Fibroblast of lung (primary cell): ENCODE measurements at regions not wholly inside any gene's neighbourhood (a gene's known extent, or its start where the extent isn't known, plus 50 kb on each side); places are given as distances from the start of the nearest gene placed in this dataset.

Experiments used
- DNase-seq, 2 donors: peaks; one replicate each; pipeline versions ENCODE4 v3.0.0 to v3.0.0-alpha.2; 2010; ENCODE audit warnings: low read depth in 2 of 2
- H2AFZ ChIP-seq: 2 replicates; pipeline ENCODE4 v1.5.1; 2012; ENCODE audit warnings: low read length, control low read depth, inconsistent platforms
- H3K27ac ChIP-seq: 2 replicates; pipeline ENCODE4 v1.5.1; 2011; ENCODE audit warnings: low read length, control low read depth; ENCODE audit not compliant: insufficient read depth
- H3K27me3 ChIP-seq: 2 replicates; pipeline ENCODE4 v1.5.1; 2011; ENCODE audit warnings: mild to moderate bottlenecking, low read length; ENCODE audit not compliant: control insufficient read depth, insufficient read depth
- H3K36me3 ChIP-seq: 2 replicates; pipeline ENCODE4 v1.5.1; 2011; ENCODE audit warnings: low read length; ENCODE audit not compliant: control insufficient read depth, insufficient read depth
- H3K4me1 ChIP-seq: 2 replicates; pipeline ENCODE4 v1.5.1; 2011; ENCODE audit warnings: low read length; ENCODE audit not compliant: control insufficient read depth, insufficient read depth; ENCODE audit errors: extremely low read depth
- H3K4me2 ChIP-seq: 2 replicates; pipeline ENCODE4 v1.5.1; 2011; ENCODE audit warnings: low read length, control low read depth; ENCODE audit not compliant: insufficient read depth; ENCODE audit errors: extremely low read depth
- H3K4me3 ChIP-seq, 4 experiments: fragments of 200-600 bp in 1 of 4; sonication (generic) in 1 of 4; replicated peaks in 1 of 4; 2 replicates each; pipeline ENCODE4 v1.5.1; 2011 to 2016; ENCODE audit warnings: low read length in 4 of 4, low read depth in 3 of 4, mild to moderate bottlenecking in 3 of 4, control low read depth in 2 of 4, inconsistent platforms in 1 of 4, mixed read lengths in 1 of 4; ENCODE audit not compliant: insufficient read depth in 1 of 4; ENCODE audit errors: control extremely low read depth in 1 of 4
- H3K79me2 ChIP-seq: 2 replicates; pipeline ENCODE4 v1.5.1; 2012; ENCODE audit warnings: mild to moderate bottlenecking, low read length, inconsistent platforms; ENCODE audit not compliant: control insufficient read depth, insufficient read depth
- H3K9ac ChIP-seq: 2 replicates; pipeline ENCODE4 v1.5.1; 2011; ENCODE audit warnings: mild to moderate bottlenecking, low read length, control low read depth; ENCODE audit not compliant: insufficient read depth
- H3K9me3 ChIP-seq: 2 replicates; pipeline ENCODE4 v1.5.1; 2012; ENCODE audit warnings: low read depth, low read length; ENCODE audit not compliant: control insufficient read depth, insufficient read depth
- H4K20me1 ChIP-seq: 2 replicates; pipeline ENCODE4 v1.5.1; 2011; ENCODE audit warnings: low read length; ENCODE audit not compliant: control insufficient read depth, insufficient read depth; ENCODE audit errors: extremely low read depth
- EZH2 ChIP-seq: IDR thresholded peaks from 2 replicates; pipeline ENCODE4 v1.5.1; 2012; ENCODE audit warnings: low read length, control low read depth, mild to moderate bottlenecking; ENCODE audit errors: missing control alignments
- TF ChIP-seq, protein P1 (sequence below), 2 donors: IDR thresholded peaks in 1 of 2; conservative IDR thresholded peaks in 1 of 2; 1 replicate in 1 of 2; 2 replicates in 1 of 2; pipeline ENCODE4 v1.5.1; 2011 to 2012; ENCODE audit warnings: low read length in 2 of 2, control low read depth in 1 of 2, inconsistent platforms in 1 of 2, low read depth in 1 of 2, mild to moderate bottlenecking in 1 of 2

DNA sequence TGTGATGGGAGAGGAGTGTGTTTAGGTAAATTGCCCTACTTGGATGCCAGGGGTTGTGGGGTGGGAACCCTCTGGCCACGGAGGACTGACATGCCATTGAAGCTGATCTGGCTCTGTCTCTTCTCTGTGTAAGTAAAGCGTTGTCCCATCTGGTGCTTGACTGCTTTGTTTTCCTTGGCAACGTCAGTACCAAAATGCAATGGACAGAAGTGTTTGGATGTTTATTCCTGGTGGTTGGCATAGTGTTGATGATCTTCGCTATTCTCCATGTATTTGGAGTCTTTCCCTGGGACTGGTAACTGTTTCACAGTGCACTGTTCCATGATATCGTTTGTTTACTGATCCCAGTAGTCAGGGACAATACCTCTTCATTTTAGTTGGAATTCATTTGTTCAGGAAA is 130.5 kb upstream of the MCTP2 start:
- H3K4me3 ChIP-seq = no peak overlapping the region
- no peaks in the 10 kb centered on the region for H3K36me3 ChIP-seq
- H3K79me2 ChIP-seq = no peaks in the 10 kb centered on the region
- no peak overlapping the region for H2AFZ ChIP-seq
- no peak overlapping the region for H3K4me2 ChIP-seq
- no peak for TF ChIP-seq EZH2
- TF ChIP-seq, protein P1, sequence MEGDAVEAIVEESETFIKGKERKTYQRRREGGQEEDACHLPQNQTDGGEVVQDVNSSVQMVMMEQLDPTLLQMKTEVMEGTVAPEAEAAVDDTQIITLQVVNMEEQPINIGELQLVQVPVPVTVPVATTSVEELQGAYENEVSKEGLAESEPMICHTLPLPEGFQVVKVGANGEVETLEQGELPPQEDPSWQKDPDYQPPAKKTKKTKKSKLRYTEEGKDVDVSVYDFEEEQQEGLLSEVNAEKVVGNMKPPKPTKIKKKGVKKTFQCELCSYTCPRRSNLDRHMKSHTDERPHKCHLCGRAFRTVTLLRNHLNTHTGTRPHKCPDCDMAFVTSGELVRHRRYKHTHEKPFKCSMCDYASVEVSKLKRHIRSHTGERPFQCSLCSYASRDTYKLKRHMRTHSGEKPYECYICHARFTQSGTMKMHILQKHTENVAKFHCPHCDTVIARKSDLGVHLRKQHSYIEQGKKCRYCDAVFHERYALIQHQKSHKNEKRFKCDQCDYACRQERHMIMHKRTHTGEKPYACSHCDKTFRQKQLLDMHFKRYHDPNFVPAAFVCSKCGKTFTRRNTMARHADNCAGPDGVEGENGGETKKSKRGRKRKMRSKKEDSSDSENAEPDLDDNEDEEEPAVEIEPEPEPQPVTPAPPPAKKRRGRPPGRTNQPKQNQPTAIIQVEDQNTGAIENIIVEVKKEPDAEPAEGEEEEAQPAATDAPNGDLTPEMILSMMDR (conservative IDR thresholded peaks at IDR 0.05 in 1 of 2, IDR thresholded peaks at IDR 0.05 in 1 of 2; ENCODE audit: low read depth in 1 of 2, low read length in 2 of 2) = no peak
- H3K9ac ChIP-seq = no peak overlapping the region
- DNase-seq = no peak
- no peaks in the 10 kb centered on the region for H3K4me1 ChIP-seq
- H4K20me1 ChIP-seq = no peaks in the 10 kb centered on the region
- H3K27ac ChIP-seq = no peak overlapping the region
- H3K9me3 ChIP-seq = no peaks in the 10 kb centered on the region
- H3K27me3 ChIP-seq = no peaks in the 10 kb centered on the region

DNA sequence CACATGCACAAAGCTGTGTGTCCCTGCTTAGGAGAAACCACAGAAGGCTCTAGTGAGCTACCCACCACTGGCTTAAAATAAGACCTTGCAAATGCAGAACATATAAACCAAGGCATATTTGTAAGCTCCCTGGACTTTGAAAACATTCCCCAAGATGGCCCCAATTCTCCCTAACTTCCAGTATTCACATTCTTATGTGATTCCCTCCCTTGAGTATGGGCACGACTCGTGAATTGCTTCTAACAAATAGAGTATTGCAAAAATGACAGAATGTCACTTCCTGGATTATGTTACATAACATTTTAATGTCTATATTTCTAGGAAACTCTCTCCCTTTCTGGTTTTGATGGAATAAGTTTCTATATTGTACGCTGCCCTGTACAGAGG is 131.8 kb upstream of the MCTP2 start:
- no peak for DNase-seq
- Histone ChIP-seq H3K4me1 (no peaks in the 10 kb centered on the region), H3K4me2 (no peak overlapping the region), H3K9ac (no peak overlapping the region), H4K20me1 (no peaks in the 10 kb centered on the region), H3K9me3 (no peaks in the 10 kb centered on the region), H3K36me3 (no peaks in the 10 kb centered on the region), H3K79me2 (no peaks in the 10 kb centered on the region), H3K27me3 (no peaks in the 10 kb centered on the region), H3K4me3 (no peak overlapping the region), H2AFZ (no peak overlapping the region), H3K27ac (no peak overlapping the region)
- TF ChIP-seq, protein P1 (conservative IDR thresholded peaks at IDR 0.05 in 1 of 2, IDR thresholded peaks at IDR 0.05 in 1 of 2; ENCODE audit: low read depth in 1 of 2, low read length in 2 of 2) = no peak
- no peak for TF ChIP-seq EZH2

DNA sequence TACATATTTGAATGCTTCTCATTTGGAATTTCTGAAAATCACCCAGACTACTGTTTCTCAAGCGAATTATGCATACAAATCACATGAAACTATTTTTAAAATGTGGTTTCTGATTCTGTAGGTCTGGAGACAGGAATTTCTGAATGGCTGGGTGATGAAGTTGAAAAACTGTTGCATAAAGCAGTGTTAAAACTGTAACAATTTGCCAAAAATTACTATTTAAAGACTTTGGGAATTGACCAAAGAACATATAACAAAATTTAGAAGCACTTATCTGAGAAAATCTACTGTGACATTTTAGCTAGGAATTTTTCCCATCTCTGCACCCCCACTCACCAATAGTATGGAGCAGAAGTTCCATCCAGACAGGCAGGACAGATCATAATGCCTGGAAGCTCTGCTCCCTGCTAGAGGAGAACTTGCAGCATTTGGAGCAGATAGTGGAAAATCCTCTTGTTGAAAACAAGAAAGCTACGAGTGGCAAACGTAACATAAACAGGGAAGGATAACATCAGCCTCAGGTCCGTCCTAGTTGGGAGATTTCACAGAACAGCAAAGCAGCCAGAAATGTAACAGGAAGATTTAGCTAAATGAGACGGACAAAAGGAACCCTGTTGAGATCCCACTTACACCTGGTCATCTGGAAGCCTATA is 132.3 kb upstream of the MCTP2 start:
- Histone ChIP-seq H2AFZ (no peak overlapping the region), H3K27me3 (no peaks in the 10 kb centered on the region), H3K4me2 (no peak overlapping the region), H3K9me3 (no peaks in the 10 kb centered on the region), H3K9ac (no peak overlapping the region), H3K79me2 (no peaks in the 10 kb centered on the region), H4K20me1 (no peaks in the 10 kb centered on the region), H3K36me3 (no peaks in the 10 kb centered on the region), H3K27ac (no peak overlapping the region), H3K4me3 (no peak overlapping the region), H3K4me1 (no peaks in the 10 kb centered on the region)
- DNase-seq = peak in 1 of 2 donors; percentile 53
- TF ChIP-seq EZH2 = no peak
- TF ChIP-seq, protein P1 (conservative IDR thresholded peaks at IDR 0.05 in 1 of 2, IDR thresholded peaks at IDR 0.05 in 1 of 2; ENCODE audit: low read depth in 1 of 2, low read length in 2 of 2) = no peak
